ENCODE measurements at regions not wholly inside any gene's neighbourhood (a gene's known extent, or its start where the extent isn't known, plus 50 kb on each side); places are given as distances from the start of the nearest gene placed in this dataset.

DNA sequence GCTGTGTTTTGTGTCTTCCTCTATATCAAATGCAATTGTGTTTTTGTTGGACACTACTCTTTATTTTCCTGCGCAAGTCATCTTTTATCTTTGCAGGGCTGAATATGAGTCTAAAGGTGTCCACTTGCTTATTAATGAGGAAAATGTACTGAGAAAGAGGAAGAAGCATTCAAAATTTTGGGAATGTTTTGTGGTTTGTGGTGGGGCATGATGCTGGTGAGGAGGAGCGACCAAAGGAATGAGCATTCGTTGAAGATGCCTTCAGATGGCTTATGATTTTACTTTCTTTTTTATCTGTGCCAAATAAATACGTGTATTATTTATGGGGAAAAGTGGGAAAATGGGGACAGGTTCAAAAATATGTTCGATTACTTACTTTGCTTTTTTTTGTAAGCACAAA, 63.9 kb upstream of the SMIM21 start:
- DNase-seq (ENCODE audit: low spot score), result no peak

DNA sequence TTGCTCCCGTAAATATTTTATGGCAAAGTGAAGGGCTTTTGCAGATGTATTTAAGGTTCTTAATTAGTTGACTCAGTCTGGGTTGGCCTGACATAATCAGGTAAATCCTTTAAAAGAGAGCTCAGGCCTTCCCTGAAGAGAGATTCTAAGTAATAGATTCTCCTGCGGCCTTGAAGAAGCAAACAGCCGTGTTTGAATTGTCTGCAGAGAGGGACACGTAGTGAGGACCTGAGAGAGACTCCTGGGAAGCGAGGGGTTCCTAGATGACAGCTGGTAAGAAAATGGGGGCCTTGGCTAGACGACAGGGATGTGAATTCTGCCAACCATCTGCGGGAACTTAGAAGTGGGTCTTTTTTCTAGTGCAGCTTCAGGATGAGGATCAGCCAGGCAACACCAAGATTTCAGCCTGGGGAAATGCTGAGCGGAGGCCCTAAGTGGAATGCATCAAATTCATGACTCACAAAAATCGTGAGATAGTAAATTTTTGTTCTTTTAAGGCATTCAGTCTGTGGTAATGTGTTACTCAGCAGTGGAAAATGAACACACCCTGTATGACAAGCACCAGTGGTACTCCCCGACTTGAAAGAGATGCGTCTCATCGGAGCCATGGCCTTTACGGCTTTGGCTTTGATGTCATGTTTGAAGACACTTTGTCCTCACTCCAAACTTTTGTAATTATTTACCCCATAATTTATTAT, 62.1 kb upstream of the SMIM21 start:
- DNase-seq (ENCODE audit: low spot score), result peak; percentile 55

DNA sequence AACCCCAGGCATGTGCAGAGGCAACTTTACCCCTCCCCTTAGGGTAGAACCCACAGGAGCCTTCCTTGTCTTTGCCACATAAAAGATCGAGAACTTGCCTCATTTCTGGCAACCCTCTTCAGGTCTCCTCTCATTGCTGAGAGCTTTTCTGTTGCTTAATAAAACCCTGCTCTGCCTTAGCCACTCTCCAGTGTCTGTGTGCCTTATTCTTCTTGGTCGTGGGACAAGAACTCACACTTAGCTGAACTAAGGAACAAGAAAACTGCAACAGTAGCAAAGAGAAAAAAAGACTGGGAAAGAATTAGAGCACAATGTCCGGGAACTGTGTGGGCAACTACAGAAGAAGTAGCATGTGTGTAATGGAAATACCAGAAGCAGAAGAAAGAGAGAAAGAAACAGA, 56.2 kb upstream of the SMIM21 start:
- no peak for DNase-seq (ENCODE audit: low spot score)

DNA sequence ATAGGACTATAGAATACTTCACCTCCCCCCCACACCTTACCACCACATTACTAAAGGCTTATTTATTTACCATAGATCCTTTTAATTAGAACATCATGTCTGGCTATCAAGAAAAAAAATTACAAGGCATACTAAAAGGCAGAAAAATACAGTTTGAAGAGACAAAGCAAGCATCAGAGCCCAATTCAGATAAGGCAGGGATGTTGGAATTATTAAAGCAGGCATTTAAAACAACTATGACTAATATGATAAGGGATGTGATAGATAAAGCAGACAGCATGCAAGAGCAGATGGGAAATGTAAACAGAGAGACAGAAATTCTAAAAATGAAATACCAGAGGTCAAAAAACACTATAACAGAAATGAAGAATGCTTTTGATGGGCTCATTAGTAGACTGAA, 55.4 kb upstream of the SMIM21 start:
- no peak for DNase-seq (ENCODE audit: low spot score)

DNA sequence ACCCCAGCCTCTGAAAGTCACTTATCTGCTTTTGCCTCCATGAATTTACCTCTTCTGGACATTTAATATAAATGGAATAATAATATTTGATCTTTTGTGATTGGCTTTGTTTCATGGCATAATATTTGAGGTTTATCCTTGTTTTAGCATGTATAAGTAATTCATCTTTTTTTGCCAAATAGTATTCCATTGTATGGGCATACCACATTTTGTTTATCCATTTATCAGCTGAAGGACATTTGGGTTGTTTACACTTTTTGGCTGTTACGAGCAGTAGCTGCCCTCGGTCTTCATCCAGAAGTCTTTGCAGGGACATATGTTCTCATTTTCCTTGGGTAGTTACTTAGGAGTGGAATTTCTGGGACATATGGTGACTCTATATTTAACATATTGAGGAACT, 53.0 kb upstream of the SMIM21 start:
- DNase-seq (ENCODE audit: low spot score), result no peak

DNA sequence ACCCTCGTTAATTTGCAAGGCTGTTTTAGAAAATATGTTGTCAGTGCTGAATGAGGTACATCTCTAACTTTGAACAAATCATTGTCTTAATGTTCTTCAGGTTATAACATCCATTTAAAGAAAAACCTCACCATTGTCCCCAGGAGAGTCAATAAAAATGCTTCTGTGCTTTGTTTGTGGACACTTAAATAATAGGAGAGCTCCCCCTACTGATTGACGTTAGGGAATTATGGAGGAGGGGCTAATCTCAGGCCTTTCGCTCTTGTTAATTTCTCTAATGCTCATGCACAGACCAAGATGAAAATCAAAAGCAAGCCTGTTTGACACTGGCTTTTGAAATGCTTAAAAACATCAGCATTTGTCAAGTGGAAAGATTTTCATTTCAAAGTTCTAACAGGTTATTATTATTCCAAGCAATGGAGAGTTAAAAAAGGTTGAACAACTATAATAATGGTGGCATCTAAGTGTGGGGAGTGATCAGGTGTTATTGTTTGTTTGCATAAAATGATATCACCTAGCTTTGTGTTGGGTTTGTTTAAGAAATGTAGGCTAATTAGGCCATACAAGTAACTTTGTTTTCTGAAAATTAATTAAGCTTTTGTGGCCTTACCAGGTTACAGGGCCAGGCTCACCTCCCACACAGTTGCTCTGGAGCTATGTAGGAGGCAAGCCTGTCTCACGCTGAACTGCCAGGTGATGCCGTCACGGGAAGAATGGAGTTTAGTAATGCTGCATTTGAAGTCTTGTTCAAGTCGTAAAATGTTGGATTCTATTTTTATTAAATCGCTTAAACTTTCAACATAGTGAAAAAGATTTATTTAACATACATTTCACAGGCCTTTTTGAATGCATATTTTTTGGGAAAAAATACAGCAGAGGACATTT, 51.7 kb upstream of the SMIM21 start:
- DNase-seq (ENCODE audit: low spot score), result peak; percentile 46

DNA sequence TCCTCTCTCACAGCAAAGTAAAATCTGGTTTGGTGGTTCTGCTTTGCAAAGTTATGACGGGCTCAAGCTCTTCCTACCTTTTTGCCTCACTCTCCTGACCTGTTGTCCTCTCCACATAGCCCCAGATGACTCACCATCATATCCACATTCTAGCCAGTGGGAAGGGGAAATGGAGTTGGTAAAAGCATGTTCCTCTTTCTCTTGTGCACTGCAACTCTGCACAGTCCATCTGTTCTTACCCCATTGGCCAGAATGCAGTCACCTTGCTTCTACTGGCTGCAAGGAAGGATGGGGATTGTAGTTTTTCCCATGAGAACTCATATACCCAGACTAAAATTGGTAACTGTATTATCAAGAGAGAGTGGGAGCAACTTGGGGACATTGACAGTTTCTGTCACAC, 50.4 kb upstream of the SMIM21 start:
- DNase-seq (ENCODE audit: low spot score), result no peak
